ENCODE measurements at regions not wholly inside any gene's neighbourhood (a gene's known extent, or its start where the extent isn't known, plus 50 kb on each side); places are given as distances from the start of the nearest gene placed in this dataset.

DNA sequence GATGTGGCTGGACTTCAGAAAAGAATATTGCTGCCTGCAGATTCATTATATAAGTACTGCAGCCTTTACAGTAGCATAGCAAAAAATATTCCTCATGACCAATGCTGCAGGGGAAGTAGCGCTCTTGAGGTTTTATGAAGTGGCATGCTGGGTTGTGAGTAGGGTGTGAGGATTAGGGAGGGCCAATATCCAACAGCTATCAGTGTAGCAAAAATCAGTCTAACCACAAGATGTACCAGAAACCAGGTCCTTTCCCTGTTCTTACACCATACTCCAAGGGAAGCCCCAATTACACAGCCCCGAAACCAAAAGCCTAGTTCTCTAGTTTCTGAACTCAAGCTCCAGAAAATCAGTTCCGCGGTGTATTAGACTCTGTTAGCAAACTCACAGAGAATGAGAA lies 1082.2 kb upstream of the DDX18 start:
- TF ChIP-seq, protein P1, sequence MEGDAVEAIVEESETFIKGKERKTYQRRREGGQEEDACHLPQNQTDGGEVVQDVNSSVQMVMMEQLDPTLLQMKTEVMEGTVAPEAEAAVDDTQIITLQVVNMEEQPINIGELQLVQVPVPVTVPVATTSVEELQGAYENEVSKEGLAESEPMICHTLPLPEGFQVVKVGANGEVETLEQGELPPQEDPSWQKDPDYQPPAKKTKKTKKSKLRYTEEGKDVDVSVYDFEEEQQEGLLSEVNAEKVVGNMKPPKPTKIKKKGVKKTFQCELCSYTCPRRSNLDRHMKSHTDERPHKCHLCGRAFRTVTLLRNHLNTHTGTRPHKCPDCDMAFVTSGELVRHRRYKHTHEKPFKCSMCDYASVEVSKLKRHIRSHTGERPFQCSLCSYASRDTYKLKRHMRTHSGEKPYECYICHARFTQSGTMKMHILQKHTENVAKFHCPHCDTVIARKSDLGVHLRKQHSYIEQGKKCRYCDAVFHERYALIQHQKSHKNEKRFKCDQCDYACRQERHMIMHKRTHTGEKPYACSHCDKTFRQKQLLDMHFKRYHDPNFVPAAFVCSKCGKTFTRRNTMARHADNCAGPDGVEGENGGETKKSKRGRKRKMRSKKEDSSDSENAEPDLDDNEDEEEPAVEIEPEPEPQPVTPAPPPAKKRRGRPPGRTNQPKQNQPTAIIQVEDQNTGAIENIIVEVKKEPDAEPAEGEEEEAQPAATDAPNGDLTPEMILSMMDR (conservative IDR thresholded peaks at IDR 0.05; ENCODE audit: low read length), result no peak
- TF ChIP-seq EZH2phosphoT487 (IDR thresholded peaks at IDR 0.05; ENCODE audit: borderline replicate concordance, low read depth, low read length), result no peak
